NCI-H2029 treated with DMSO at 0.1 percent for 48 hours (cell line): ENCODE measurements at regions not wholly inside any gene's neighbourhood (a gene's known extent, or its start where the extent isn't known, plus 50 kb on each side); places are given as distances from the start of the nearest gene placed in this dataset.

ENCODE experiments used
- DNase-seq: peaks from one replicate; lab custom pipeline; 2025; lab: John Stamatoyannopoulos, UW

- no peak for DNase-seq
Observed at GRCh38 chr16:74169687-74170376, 126.8 kb upstream of the PSMD7 start.

DNA sequence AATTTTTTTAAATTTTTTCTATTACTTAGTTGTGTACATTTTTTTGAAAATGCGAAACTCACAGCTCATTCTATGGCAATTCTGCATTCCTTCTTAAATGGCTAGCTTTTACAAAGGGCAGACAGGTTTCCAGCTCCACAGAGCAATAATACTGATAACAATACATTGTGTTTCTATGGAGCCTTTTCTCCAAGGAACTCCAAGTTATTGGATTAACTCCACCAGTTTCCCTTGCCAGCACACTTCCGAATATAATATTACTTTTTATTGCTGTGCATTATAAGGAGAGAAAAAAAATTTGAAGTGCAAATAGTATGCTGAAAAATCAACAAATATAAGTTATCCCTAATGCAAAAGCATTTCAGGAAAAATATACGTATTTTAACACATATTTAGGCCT lies 127.5 kb upstream of the PSMD7 start:
- DNase-seq = no peak

DNA sequence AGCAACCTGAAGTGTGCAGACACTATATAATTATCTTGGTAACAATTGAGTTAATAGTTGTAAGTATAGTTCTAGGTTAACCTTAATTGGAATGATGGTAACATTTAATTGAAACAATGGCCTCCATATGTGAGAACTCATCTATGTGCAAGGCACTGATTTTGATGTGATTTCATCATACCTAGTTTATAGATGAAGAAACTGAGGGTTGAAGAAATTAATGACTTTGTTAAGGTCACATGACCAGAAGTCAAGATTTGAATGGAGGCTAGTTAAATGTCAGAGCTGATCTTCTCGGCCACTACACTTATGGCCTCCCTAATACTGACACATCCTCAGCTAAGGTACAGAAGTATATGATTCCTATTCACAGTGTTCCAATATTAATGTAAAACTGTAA lies 128.2 kb upstream of the PSMD7 start:
- no peak for DNase-seq

DNA sequence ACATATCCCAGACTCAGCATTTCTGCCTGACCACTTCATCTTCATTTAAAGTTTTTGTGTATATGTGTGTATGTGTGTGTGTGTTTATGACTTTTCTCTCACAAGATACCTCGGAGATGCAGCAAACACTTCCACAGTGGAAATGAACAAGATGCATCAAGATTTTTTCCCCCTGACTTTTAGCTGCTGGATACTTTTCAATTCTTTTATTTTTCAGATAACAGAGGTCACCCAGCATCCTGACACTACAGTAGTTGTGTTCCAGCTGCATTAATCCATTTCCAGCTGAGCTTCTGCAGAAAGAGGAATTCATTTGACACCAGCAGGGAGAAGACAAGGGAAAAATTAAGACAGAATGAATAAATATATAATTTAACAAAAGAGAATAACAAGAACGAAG lies 130.2 kb upstream of the PSMD7 start:
- DNase-seq = no peak

DNA sequence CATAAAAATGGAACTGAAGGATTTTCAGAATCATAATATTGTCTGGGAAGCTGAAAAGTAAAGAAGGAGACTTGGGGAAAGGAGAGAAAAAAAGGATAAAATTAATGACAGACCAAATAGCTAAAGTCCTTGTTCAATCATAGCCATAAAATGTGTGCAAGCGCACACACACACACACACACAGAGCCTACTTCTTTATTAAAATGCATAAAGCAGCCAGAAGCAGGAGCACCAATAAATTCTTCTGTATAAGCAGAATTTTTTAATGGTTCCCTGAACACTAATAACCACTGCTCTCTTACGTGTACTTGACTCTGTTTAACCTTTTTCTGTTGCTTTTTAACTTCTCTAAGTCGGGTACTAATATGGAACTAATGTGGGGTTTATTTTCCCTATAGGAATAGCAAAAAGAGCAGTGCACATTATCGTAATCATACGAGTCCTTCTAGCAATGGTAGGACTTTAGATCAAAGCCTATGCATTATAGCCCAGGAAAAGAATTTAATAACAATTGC lies 131.0 kb upstream of the PSMD7 start:
- DNase-seq = no peak

GRCh38 chr16:74160759-74161158 lies 135.9 kb upstream of the PSMD7 start:
- DNase-seq = no peak

DNA sequence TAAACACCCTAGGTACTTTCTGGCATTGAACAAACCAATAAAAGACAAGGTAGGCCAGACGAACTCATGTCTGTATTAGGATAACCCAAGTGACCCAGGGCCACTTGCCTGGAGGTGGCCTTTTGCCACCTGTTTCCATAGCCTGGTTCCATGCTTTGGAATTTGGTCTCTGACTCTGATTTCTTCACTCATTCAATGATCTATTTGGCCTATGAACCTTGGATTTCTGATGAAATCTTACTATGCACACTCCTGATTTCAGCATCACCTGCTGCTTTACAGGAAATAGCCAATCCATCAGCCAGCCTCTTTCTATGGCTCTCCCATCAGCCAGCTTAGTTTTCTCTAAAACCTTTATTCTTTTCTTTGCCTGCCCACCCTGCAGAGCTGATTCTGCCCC lies 142.8 kb upstream of the PSMD7 start:
- DNase-seq = no peak

- no peak for DNase-seq
Observed at GRCh38 chr16:74146643-74147042, 150.0 kb upstream of the PSMD7 start.

DNA sequence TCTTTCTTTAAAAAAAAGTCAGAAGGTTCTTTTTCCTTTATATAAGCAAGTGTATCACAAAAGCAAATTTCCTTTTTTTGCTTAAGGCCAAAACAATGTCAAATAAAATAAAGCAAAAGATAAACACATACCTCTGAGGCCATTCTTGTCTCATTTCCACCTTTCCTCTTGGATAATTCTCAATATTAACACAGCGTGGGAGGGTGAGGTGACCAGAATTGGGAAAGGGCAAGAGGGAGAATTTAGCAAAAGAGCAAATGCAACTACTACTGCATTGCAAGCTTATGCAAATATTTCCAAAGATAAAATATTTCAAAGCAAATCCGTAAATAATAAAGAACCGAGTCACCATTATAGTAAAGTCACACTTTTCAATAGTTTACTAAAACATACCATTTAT lies 153.4 kb upstream of the PSMD7 start:
- DNase-seq = no peak

DNA sequence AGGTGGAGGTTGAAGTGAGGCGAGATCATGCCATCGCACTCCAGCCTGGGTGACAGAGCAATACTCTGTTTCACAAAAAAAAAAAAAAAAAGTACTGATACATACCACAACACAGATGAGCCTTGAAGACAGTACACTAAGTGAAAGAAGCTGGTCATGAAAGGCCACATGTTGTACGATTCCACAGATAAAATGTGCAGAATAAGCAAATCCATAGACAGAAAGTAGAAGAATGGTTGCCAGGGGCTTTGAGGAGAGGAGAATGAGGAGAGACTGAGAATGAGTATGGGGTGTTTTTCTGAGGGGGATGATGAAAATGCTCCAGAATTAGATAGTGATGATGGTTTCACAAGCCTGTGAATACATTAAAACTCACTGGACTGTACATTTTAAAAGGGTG lies 155.6 kb upstream of the PSMD7 start:
- DNase-seq = no peak

- no peak for DNase-seq
Observed at GRCh38 chr16:74140557-74140956, 156.1 kb upstream of the PSMD7 start.

GRCh38 chr16:74123826-74124225 lies 172.8 kb upstream of the PSMD7 start:
- no peak for DNase-seq

DNA sequence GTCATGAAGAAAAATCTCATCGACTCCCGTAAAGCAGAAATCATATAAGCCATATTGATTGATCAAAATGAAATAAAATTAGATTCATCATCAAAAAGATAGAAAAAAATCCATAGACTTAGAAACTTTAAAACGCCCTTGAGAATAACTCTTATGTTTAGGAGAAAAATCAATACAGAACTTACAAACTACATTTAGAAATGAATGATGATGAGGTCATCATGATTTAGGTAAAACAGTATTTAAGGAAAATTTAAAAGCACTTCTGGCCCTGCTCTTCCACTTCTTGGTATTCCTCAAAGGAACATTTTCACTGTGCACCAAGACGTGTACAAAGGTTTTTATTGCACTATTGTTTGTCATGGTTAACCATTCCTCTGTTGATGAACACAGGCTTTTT lies 173.4 kb upstream of the PSMD7 start:
- DNase-seq = no peak

GRCh38 chr16:74117798-74118197 lies 178.8 kb upstream of the PSMD7 start:
- DNase-seq = no peak

DNA sequence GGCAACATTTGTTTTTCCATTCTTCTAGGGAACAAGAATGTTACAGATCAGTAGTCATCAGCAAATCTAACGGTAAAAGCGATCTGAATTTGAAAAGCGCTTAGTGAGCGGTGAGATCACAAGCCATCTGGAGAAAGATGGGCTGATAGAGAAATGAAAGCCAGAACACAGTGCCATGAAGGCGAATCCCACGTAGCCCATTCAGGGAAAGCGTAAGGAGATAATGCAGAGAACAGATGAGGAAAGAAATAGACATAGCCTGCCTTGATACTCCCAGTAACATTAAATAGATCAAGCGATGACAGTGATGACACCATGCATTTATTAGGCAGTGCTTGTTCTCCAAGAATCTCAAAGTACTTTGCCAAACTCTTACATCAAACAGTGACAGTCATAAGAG lies 183.1 kb upstream of the PSMD7 start:
- no peak for DNase-seq

- DNase-seq = no peak
Observed at GRCh38 chr16:74111456-74111982, 185.1 kb upstream of the PSMD7 start.

DNA sequence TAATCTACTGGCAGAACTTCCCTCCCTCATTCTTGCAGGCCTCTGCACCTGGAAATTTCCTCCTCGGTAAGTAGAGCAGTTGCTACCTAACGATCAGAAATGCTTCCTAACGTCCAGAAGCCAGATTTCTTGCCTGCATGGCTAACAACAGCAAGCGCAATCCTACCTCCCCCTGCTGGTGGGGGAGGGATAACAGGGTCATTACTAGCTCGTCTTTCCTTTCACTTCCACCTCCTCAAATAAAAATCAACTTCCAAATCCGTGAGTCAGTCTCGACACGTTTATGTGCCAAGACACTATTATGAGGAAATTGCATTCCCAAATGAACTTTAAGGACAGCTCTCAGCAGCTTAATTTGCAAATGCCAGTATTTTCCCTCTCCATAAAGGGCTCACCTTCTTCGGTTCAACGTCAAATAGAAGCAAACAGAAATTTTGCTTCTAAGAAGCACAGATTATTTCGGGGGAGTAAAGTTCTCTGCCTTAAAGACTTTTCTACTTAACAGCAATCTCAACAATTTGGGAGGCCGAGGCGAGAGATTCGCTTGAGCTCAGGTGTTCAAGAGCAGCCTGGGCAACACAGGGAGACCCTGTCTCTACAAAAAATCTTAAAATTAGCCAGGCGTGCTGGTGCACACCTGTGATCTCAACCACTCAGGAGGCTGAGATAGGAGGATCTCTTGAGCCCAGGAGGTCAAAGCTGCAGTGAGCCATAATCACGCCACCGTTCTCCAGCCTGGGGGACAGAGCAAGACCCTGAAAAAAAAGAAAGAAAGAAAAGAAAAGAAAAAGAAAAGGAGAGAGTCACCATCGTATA lies 188.6 kb upstream of the PSMD7 start:
- DNase-seq = peak; percentile 9

- no peak for DNase-seq
Observed at GRCh38 chr16:74104022-74104421, 192.6 kb upstream of the PSMD7 start.

DNA sequence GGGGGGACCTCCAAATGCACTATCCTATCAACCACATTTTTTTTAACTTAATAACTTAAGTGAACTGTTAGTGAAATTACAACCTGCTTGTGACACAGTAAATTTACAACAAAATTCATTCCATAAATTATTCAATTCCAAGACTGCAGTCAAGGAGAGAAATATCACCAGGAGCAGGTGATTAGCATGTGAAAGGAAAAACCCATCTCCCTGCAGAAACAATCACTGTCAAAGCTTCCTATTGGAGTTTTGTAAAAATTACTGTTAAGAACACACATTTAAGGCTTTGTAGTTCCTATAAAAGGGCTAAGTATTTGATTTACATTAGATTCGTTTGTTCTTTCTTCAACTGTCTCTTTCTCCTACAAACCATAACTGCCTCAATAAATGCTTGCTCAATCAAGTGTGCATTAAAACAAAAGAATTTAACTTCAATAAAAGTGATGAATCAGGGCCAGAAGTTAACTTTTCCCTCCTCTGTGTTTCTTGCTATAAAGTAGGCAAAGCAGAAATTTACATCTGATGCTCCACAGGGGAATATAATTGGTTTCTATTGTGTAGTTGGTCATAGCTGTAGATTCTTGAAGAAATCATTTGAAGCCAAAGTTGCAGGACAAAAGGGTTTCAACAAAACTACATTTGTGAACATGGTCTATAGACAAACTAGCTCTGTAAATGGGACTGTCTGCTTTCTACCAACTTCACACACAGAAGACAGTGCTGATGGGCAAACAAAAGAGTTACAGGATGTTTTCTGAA lies 195.1 kb upstream of the PSMD7 start:
- DNase-seq = no peak

DNA sequence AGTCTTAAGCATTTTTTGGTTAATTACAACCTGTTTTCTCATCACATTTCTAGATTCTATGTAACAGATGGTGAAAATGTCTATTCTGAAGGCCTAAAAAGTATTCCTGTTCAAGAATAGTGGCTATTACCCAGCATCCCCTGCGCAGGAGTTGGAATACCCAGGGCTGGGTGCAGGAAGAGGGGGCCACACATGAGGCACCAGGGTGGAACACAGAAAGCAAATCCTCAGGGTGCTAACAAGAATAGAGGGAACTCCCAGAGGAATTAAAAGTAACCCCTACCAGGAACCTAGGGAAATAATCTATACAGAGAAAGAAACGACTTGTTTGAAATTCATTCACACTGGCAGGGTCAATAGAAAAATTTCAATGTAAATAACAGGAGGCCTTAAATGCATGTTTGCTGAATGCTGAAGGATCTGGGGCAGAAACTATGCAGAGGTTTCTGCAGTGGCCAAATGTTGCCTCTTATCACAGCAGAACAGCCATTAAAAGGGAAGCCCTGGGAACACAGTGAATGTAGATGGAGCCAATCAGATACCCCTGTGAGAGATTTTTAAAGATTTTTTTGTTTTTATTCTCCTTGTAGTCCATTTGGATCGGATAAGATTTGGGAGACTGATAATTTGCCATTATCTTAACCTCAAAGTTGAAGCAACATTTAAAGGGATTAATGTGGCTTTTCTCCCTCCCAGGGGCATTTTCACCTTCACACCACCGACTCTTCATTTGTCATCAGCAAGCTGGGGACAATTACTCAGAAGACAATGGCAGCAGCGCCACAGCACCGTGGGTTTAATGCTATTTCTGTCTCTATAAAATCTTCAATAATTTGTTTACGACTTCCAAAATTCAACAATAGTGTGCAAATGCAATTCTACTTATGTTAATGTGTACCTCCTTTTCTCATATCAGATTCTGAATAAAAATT lies 196.0 kb upstream of the PSMD7 start:
- DNase-seq = no peak

DNA sequence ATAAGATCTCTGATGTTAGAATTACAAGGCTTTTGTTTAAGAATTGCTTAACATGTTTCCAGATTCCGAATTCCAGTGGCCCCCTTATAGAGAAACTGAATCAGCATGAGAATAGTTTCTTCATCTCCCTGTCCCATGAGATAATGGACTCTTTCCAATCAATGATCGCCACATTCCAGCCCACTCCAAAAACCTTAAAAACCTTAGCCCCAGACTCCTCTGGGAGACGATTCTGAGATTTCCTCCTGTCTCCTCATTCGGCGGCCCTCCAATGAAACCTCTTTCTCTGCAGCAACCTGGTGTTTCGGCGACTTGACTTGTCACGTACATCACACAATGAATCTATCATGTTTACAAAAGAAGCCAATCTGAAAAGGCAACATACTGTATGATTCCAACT lies 197.1 kb upstream of the PSMD7 start:
- no peak for DNase-seq
